ENCODE measurements at regions not wholly inside any gene's neighbourhood (a gene's known extent, or its start where the extent isn't known, plus 50 kb on each side); places are given as distances from the start of the nearest gene placed in this dataset.

- DNase-seq, result no peak
Measured at GRCh38 chr14:54127526-54127925, 170.9 kb upstream of the BMP4 start.

GRCh38 chr14:54129850-54130640 lies 173.4 kb upstream of the BMP4 start:
- no peak for DNase-seq

GRCh38 chr14:54132496-54132895 lies 175.9 kb upstream of the BMP4 start:
- no peak for DNase-seq

- no peak for DNase-seq
Measured at GRCh38 chr14:54133896-54134295, 177.3 kb upstream of the BMP4 start.

GRCh38 chr14:54135804-54136280 lies 179.2 kb upstream of the BMP4 start:
- DNase-seq, result no peak

GRCh38 chr14:54136894-54137613 lies 180.4 kb upstream of the BMP4 start:
- no peak for DNase-seq

- no peak for DNase-seq
Measured at GRCh38 chr14:54137614-54137961, 181.0 kb upstream of the BMP4 start.

GRCh38 chr14:54138024-54138353 lies 181.4 kb upstream of the BMP4 start:
- DNase-seq, result no peak

GRCh38 chr14:54138354-54139038 lies 181.9 kb upstream of the BMP4 start:
- no peak for DNase-seq

GRCh38 chr14:54140551-54140950 lies 183.9 kb upstream of the BMP4 start:
- no peak for DNase-seq

- no peak for DNase-seq
Measured at GRCh38 chr14:54146601-54147000, 190.0 kb upstream of the BMP4 start.

GRCh38 chr14:54147282-54147681 lies 190.7 kb upstream of the BMP4 start:
- no peak for DNase-seq

GRCh38 chr14:54147758-54148157 lies 191.1 kb upstream of the BMP4 start:
- no peak for DNase-seq

- no peak for DNase-seq
Measured at GRCh38 chr14:54148251-54148650, 191.6 kb upstream of the BMP4 start.

GRCh38 chr14:54152351-54152750 lies 195.7 kb upstream of the BMP4 start:
- DNase-seq, result no peak

- peak in 40 of 56 donors; percentile 2 to 86 (median 17) for DNase-seq
Measured at GRCh38 chr14:54166049-54166950, 209.7 kb upstream of the BMP4 start.

- DNase-seq, result no peak
Measured at GRCh38 chr14:54168489-54168888, 211.9 kb upstream of the BMP4 start.

GRCh38 chr14:54169254-54169924 lies 212.8 kb upstream of the BMP4 start:
- DNase-seq, result no peak

- no peak for DNase-seq
Measured at GRCh38 chr14:54170301-54170700, 213.7 kb upstream of the BMP4 start.

- DNase-seq, result no peak
Measured at GRCh38 chr14:54172114-54172513, 215.5 kb upstream of the BMP4 start.

GRCh38 chr14:54172562-54172961 lies 215.9 kb upstream of the BMP4 start:
- DNase-seq, result no peak
